Transverse colon (tissue), 3 donors: ENCODE measurements at regions not wholly inside any gene's neighbourhood (a gene's known extent, or its start where the extent isn't known, plus 50 kb on each side); places are given as distances from the start of the nearest gene placed in this dataset.

Source experiments
- CTCF ChIP-seq, 5 experiments: fragments of 200-600 bp in 3 of 5; fragments of 450-650 bp in 2 of 5; sonication (generic) in 3 of 5; IDR thresholded peaks; 1 replicate in 2 of 5; 2 replicates in 3 of 5; pipeline ENCODE4 v1.5.1; 2016 to 2017; ENCODE audit warnings: antibody characterized with exemption in 5 of 5, inconsistent platforms in 3 of 5, mild to moderate bottlenecking in 2 of 5, moderate library complexity in 1 of 5
- EP300 ChIP-seq: sonication (generic); formaldehyde crosslinking; IDR thresholded peaks from one replicate; pipeline ENCODE4 v1.6.1; 2017; ENCODE audit warnings: antibody characterized with exemption, low read depth

DNA sequence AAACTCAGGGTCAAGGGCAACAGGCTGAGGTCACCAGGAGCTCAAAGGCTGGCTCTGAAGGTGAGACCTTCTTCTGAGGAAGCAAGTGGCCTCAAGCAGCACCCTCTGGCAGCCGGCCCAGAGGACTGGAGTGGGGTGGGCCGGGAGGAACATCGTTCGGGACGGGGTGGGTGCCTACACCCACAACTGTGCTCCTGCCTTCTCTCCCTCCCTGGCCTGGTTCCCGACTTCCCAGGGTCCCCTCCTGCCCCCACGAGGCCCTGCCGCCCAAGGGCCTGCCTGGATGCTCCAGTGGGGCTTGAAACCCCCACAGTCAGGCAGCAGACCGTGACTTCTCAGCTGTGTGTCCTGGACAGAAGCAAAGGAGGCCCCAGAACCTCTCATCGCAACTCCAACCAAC is 195.7 kb downstream of the IGLL1 start:
- TF ChIP-seq CTCF (IDR thresholded peaks at IDR 0.05), result no peak
- TF ChIP-seq EP300, result no peak
